Trophoblast cell (in vitro differentiated cells and primary cell): ENCODE measurements at regions not wholly inside any gene's neighbourhood (a gene's known extent, or its start where the extent isn't known, plus 50 kb on each side); places are given as distances from the start of the nearest gene placed in this dataset.
A peak's percentile ranks its signal among the peaks of the same experiment; 100 is the strongest.

Experiments used
- DNase-seq, 2 donors: peaks; one replicate each; pipeline ENCODE4 v3.0.0-alpha.2; 2016
- H2AFZ ChIP-seq: 2 replicates; pipeline ENCODE4 v1.6.1; 2013; ENCODE audit warnings: low read length, moderate library complexity, mild to moderate bottlenecking; ENCODE audit not compliant: insufficient read depth, poor library complexity
- H2AK5ac ChIP-seq: 2 replicates; pipeline ENCODE4 v1.6.1; 2013; ENCODE audit warnings: mild to moderate bottlenecking, low read length
- H2BK120ac ChIP-seq: 2 replicates; pipeline ENCODE4 v1.6.1; 2013; ENCODE audit warnings: low read length, mild to moderate bottlenecking, moderate library complexity; ENCODE audit not compliant: insufficient read depth, poor library complexity
- H2BK12ac ChIP-seq: 2 replicates; pipeline ENCODE4 v1.6.1; 2013; ENCODE audit warnings: mild to moderate bottlenecking, low read length, moderate library complexity
- H2BK5ac ChIP-seq: 2 replicates; pipeline ENCODE4 v1.6.1; 2013; ENCODE audit warnings: low read length, low read depth, moderate library complexity, mild to moderate bottlenecking; ENCODE audit not compliant: poor library complexity
- H3K14ac ChIP-seq: 2 replicates; pipeline ENCODE4 v1.6.1; 2013; ENCODE audit warnings: mild to moderate bottlenecking, low read length
- H3K18ac ChIP-seq: 2 replicates; pipeline ENCODE4 v1.6.1; 2013; ENCODE audit warnings: mild to moderate bottlenecking, low read length
- H3K23ac ChIP-seq: 2 replicates; pipeline ENCODE4 v1.6.1; 2013; ENCODE audit warnings: low read length
- H3K27ac ChIP-seq: 2 replicates; pipeline ENCODE4 v1.5.1; 2013; ENCODE audit warnings: low read depth, mild to moderate bottlenecking, inconsistent platforms, low read length, moderate library complexity
- H3K27me3 ChIP-seq: 2 replicates; pipeline ENCODE4 v1.6.1; 2013; ENCODE audit warnings: inconsistent platforms, mild to moderate bottlenecking, low read length, moderate library complexity; ENCODE audit not compliant: insufficient read depth
- H3K36me3 ChIP-seq, 2 experiments: 1 replicate in 1 of 2; 2 replicates in 1 of 2; pipeline ENCODE4 v1.6.1; 2013; ENCODE audit warnings: low read length in 2 of 2, mild to moderate bottlenecking in 2 of 2, moderate library complexity in 1 of 2; ENCODE audit not compliant: insufficient read depth in 2 of 2, control insufficient read depth in 1 of 2
- H3K4ac ChIP-seq: 2 replicates; pipeline ENCODE4 v1.6.1; 2013; ENCODE audit warnings: low read depth, mild to moderate bottlenecking, low read length, moderate library complexity
- H3K4me1 ChIP-seq, 2 experiments: 1 replicate in 1 of 2; 2 replicates in 1 of 2; pipeline ENCODE4 v1.6.1; 2013; ENCODE audit warnings: low read length in 2 of 2, mild to moderate bottlenecking in 2 of 2, moderate library complexity in 1 of 2; ENCODE audit not compliant: insufficient read depth in 2 of 2, control insufficient read depth in 1 of 2
- H3K4me2 ChIP-seq: 2 replicates; pipeline ENCODE4 v1.6.1; 2013; ENCODE audit warnings: inconsistent platforms, mild to moderate bottlenecking, low read length, moderate library complexity
- H3K4me3 ChIP-seq: 2 replicates; pipeline ENCODE4 v1.5.1; 2013; ENCODE audit warnings: mild to moderate bottlenecking, low read depth, low read length, inconsistent platforms
- H3K79me1 ChIP-seq: one replicate; pipeline ENCODE4 v1.6.1; 2013; ENCODE audit warnings: low read length
- H3K79me2 ChIP-seq: 2 replicates; pipeline ENCODE4 v1.6.1; 2013; ENCODE audit warnings: low read length, mild to moderate bottlenecking; ENCODE audit not compliant: control insufficient read depth, insufficient read depth, poor library complexity
- H3K9ac ChIP-seq: 2 replicates; pipeline ENCODE4 v1.6.1; 2013; ENCODE audit warnings: mild to moderate bottlenecking, low read length
- H3K9me3 ChIP-seq: 2 replicates; pipeline ENCODE4 v1.6.1; 2013; ENCODE audit warnings: low read depth, mild to moderate bottlenecking, control low read depth, inconsistent platforms, low read length; ENCODE audit not compliant: insufficient read depth
- H4K12ac ChIP-seq: 2 replicates; pipeline ENCODE4 v1.6.1; 2013; ENCODE audit warnings: low read depth, mild to moderate bottlenecking, low read length, moderate library complexity
- H4K8ac ChIP-seq: 2 replicates; pipeline ENCODE4 v1.6.1; 2013; ENCODE audit warnings: low read depth, mild to moderate bottlenecking, low read length, moderate library complexity
- H4K91ac ChIP-seq: one replicate; pipeline ENCODE4 v1.6.1; 2013; ENCODE audit warnings: low read depth, mild to moderate bottlenecking, low read length, moderate library complexity
- WGBS: extraction: QIAGEN DNeasy Blood & Tissue Kit; methylation state at CpG from one replicate; pipeline ENCODE4 v1.1.7; 2013; ENCODE audit warnings: missing lambda C conversion rate; ENCODE audit not compliant: insufficient read length, insufficient coverage; ENCODE audit errors: extremely low coverage; 5-methylcytosine and 5-hydroxymethylcytosine counted together

- no peak overlapping the region for H2BK5ac ChIP-seq
- no peak overlapping the region for H4K91ac ChIP-seq
- no peak overlapping the region for H2BK12ac ChIP-seq
- H2BK120ac ChIP-seq = no peak overlapping the region
- no peak overlapping the region for H3K23ac ChIP-seq
- no peaks in the 10 kb centered on the region for H3K79me1 ChIP-seq
- no peaks in the 10 kb centered on the region for H3K9me3 ChIP-seq
- H4K8ac ChIP-seq = no peak overlapping the region
- H3K79me2 ChIP-seq = no peaks in the 10 kb centered on the region
- H2AK5ac ChIP-seq = no peak overlapping the region
- H3K14ac ChIP-seq = no peak overlapping the region
- no peak overlapping the region for H3K4ac ChIP-seq
- no peak overlapping the region for H4K12ac ChIP-seq
- no peak overlapping the region for H3K9ac ChIP-seq
- no peaks in the 10 kb centered on the region for H3K36me3 ChIP-seq
- H3K4me2 ChIP-seq = no peak overlapping the region
- no peak overlapping the region for H3K4me3 ChIP-seq
- H3K27me3 ChIP-seq = no peaks in the 10 kb centered on the region
- H3K4me1 ChIP-seq = no peaks in the 10 kb centered on the region
- peak; percentile 9 to 58 for DNase-seq
- no peak overlapping the region for H3K18ac ChIP-seq
- no peak overlapping the region for H2AFZ ChIP-seq
- WGBS = no CpG with 5 or more reads among the region's 2 CpGs
- H3K27ac ChIP-seq = no peak overlapping the region
These were observed 133.1 kb upstream of the RIPOR2 start for GRCh38 chr6:25068866-25069265.

GRCh38 chr6:25070547-25071366, 135.0 kb upstream of the RIPOR2 start:
- H3K4ac ChIP-seq = no peak overlapping the region
- H2BK120ac ChIP-seq = no peak overlapping the region
- H2AFZ ChIP-seq = no peak overlapping the region
- no peak overlapping the region for H3K18ac ChIP-seq
- DNase-seq = peak; percentile 61 to 91
- H2BK5ac ChIP-seq = no peak overlapping the region
- no CpG with 5 or more reads among the region's 13 CpGs for WGBS
- no peak overlapping the region for H3K9ac ChIP-seq
- H3K79me1 ChIP-seq = no peaks in the 10 kb centered on the region
- H3K9me3 ChIP-seq = no peaks in the 10 kb centered on the region
- H3K4me3 ChIP-seq = no peak overlapping the region
- H2AK5ac ChIP-seq = no peak overlapping the region
- H4K91ac ChIP-seq = peak overlapping the region; percentile 32
- H3K23ac ChIP-seq = no peak overlapping the region
- no peaks in the 10 kb centered on the region for H3K4me1 ChIP-seq
- H2BK12ac ChIP-seq = peak overlapping the region; percentile 37
- no peak overlapping the region for H4K12ac ChIP-seq
- no peaks in the 10 kb centered on the region for H3K79me2 ChIP-seq
- H3K14ac ChIP-seq = no peak overlapping the region
- no peaks in the 10 kb centered on the region for H3K36me3 ChIP-seq
- H3K27me3 ChIP-seq = no peaks in the 10 kb centered on the region
- no peak overlapping the region for H4K8ac ChIP-seq
- no peak overlapping the region for H3K27ac ChIP-seq
- H3K4me2 ChIP-seq = no peak overlapping the region

GRCh38 chr6:25078141-25078540, 142.4 kb upstream of the RIPOR2 start:
- H3K79me2 ChIP-seq = no peaks in the 10 kb centered on the region
- H3K4me3 ChIP-seq = no peak overlapping the region
- no peaks in the 10 kb centered on the region for H3K9me3 ChIP-seq
- H3K27ac ChIP-seq = no peak overlapping the region
- no peak overlapping the region for H2BK120ac ChIP-seq
- no peak overlapping the region for H2AFZ ChIP-seq
- H3K14ac ChIP-seq = no peak overlapping the region
- H3K9ac ChIP-seq = no peak overlapping the region
- no peak overlapping the region for H3K18ac ChIP-seq
- no peak overlapping the region for H3K4ac ChIP-seq
- no peak overlapping the region for H3K23ac ChIP-seq
- H3K4me1 ChIP-seq = no peaks in the 10 kb centered on the region
- H4K91ac ChIP-seq = no peak overlapping the region
- H2AK5ac ChIP-seq = no peak overlapping the region
- H3K79me1 ChIP-seq = no peaks in the 10 kb centered on the region
- no peaks in the 10 kb centered on the region for H3K27me3 ChIP-seq
- H4K12ac ChIP-seq = no peak overlapping the region
- no peak overlapping the region for H2BK12ac ChIP-seq
- no peak overlapping the region for H2BK5ac ChIP-seq
- no peaks in the 10 kb centered on the region for H3K36me3 ChIP-seq
- WGBS = no CpG with 5 or more reads among the region's 1 CpG
- H3K4me2 ChIP-seq = no peak overlapping the region
- H4K8ac ChIP-seq = no peak overlapping the region
- DNase-seq = no peak

- no peak overlapping the region for H2BK5ac ChIP-seq
- no peaks in the 10 kb centered on the region for H3K36me3 ChIP-seq
- no peak overlapping the region for H4K8ac ChIP-seq
- no peak overlapping the region for H4K91ac ChIP-seq
- no peak overlapping the region for H3K4me3 ChIP-seq
- DNase-seq = no peak
- no peak overlapping the region for H2AK5ac ChIP-seq
- no peak overlapping the region for H3K18ac ChIP-seq
- H2BK120ac ChIP-seq = no peak overlapping the region
- no peak overlapping the region for H3K4me2 ChIP-seq
- H3K9ac ChIP-seq = no peak overlapping the region
- no CpG with 5 or more reads among the region's 15 CpGs for WGBS
- no peak overlapping the region for H2AFZ ChIP-seq
- no peak overlapping the region for H3K27ac ChIP-seq
- H3K79me1 ChIP-seq = no peaks in the 10 kb centered on the region
- H3K14ac ChIP-seq = no peak overlapping the region
- no peaks in the 10 kb centered on the region for H3K27me3 ChIP-seq
- no peak overlapping the region for H2BK12ac ChIP-seq
- no peaks in the 10 kb centered on the region for H3K4me1 ChIP-seq
- H3K79me2 ChIP-seq = no peaks in the 10 kb centered on the region
- H4K12ac ChIP-seq = no peak overlapping the region
- no peak overlapping the region for H3K4ac ChIP-seq
- no peaks in the 10 kb centered on the region for H3K9me3 ChIP-seq
- H3K23ac ChIP-seq = no peak overlapping the region
These were observed 148.2 kb upstream of the RIPOR2 start for GRCh38 chr6:25083784-25084507.
